ENCODE measurements at regions not wholly inside any gene's neighbourhood (a gene's known extent, or its start where the extent isn't known, plus 50 kb on each side); places are given as distances from the start of the nearest gene placed in this dataset.

- no peak for TF ChIP-seq POLR2A (IDR thresholded peaks at IDR 0.05)
- no peak for TF ChIP-seq CTCF (IDR thresholded peaks at IDR 0.05)
Observed at GRCh38 chr2:240280621-240281020, 140.2 kb upstream of the OTOS start.
